SK-N-SH (cell line): ENCODE measurements at regions not wholly inside any gene's neighbourhood (a gene's known extent, or its start where the extent isn't known, plus 50 kb on each side); places are given as distances from the start of the nearest gene placed in this dataset.

Experiments
- CTCF ChIA-PET: fragments of 300-600, 350-600 bp; formaldehyde crosslinking; extraction: SDS; loops from one replicate; lab custom pipeline; 2021; lab: Yijun Ruan, JAX
- POLR2A ChIA-PET: fragments of 350-600 bp; sonication (Branson Sonifier 250); formaldehyde crosslinking; extraction: SDS; loops from one replicate; lab custom pipeline; 2020; ENCODE audit warnings: antibody characterized with exemption, inconsistent platforms; lab: Yijun Ruan, JAX
- DNase-seq: peaks from one replicate; pipeline ENCODE4 v3.0.0; 2012
- H2AFZ ChIP-seq: fragments of 200-600 bp; sonication (generic); 2 replicates; pipeline ENCODE4 v1.8.1; 2016; ENCODE audit warnings: antibody characterized with exemption, mild to moderate bottlenecking, low read depth
- H3F3A ChIP-seq: fragments of 200-600 bp; sonication (generic); replicated peaks from 2 replicates; pipeline ENCODE3; 2016; ENCODE audit warnings: antibody characterized with exemption, mild to moderate bottlenecking; ENCODE audit not compliant: insufficient read depth
- H3K27ac ChIP-seq, 2 experiments: fragments of 200-500 bp in 1 of 2; fragments of 200-600 bp in 1 of 2; sonication (Bioruptor generic) in 1 of 2; sonication (generic), shearing (Covaris generic) in 1 of 2; 2 replicates each; pipeline versions ENCODE4 v1.5.1 to v1.6.1; 2014 to 2016; ENCODE audit warnings: low read depth in 2 of 2, inconsistent platforms in 1 of 2, low read length in 1 of 2, mild to moderate bottlenecking in 1 of 2, mixed read lengths in 1 of 2
- H3K27me3 ChIP-seq: fragments of 200-600 bp; sonication (generic), shearing (Covaris generic); 2 replicates; pipeline ENCODE4 v1.6.1; 2016; ENCODE audit warnings: mixed run types; ENCODE audit not compliant: insufficient read depth
- H3K36me3 ChIP-seq, 2 experiments: fragments of 200-500 bp in 1 of 2; fragments of 200-600 bp in 1 of 2; sonication (Bioruptor generic) in 1 of 2; sonication (generic) in 1 of 2; replicated peaks in 1 of 2; 2 replicates each; pipeline versions ENCODE3 to v1.5.1; 2014 to 2016; ENCODE audit warnings: low read length in 1 of 2, mild to moderate bottlenecking in 1 of 2; ENCODE audit not compliant: insufficient read depth in 2 of 2, control insufficient read depth in 1 of 2
- H3K4me1 ChIP-seq, 2 experiments: fragments of 200-500 bp in 1 of 2; fragments of 200-600 bp in 1 of 2; sonication (Bioruptor generic) in 1 of 2; sonication (generic), shearing (Covaris generic) in 1 of 2; 2 replicates each; pipeline versions ENCODE4 v1.5.1 to v1.6.1; 2014 to 2016; ENCODE audit warnings: low read depth in 1 of 2, low read length in 1 of 2, mixed run types in 1 of 2; ENCODE audit not compliant: insufficient read depth in 2 of 2, control insufficient read depth in 1 of 2
- H3K4me2 ChIP-seq: fragments of 200-600 bp; sonication (generic), shearing (Covaris generic); 2 replicates; pipeline ENCODE4 v1.6.1; 2017; ENCODE audit warnings: mixed run types
- H3K4me3 ChIP-seq, 2 experiments: fragments of 200-500 bp in 1 of 2; fragments of 200-600 bp in 1 of 2; sonication (Bioruptor generic) in 1 of 2; sonication (generic), shearing (Covaris generic) in 1 of 2; 2 replicates each; pipeline versions ENCODE4 v1.5.1 to v1.8.1; 2014 to 2016; ENCODE audit warnings: low read depth in 2 of 2, inconsistent platforms in 1 of 2, low read length in 1 of 2, mild to moderate bottlenecking in 1 of 2, mixed read lengths in 1 of 2, moderate library complexity in 1 of 2
- H3K79me2 ChIP-seq: fragments of 200-600 bp; sonication (generic); 2 replicates; pipeline ENCODE4 v1.8.1; 2017; ENCODE audit warnings: mild to moderate bottlenecking; ENCODE audit not compliant: insufficient read depth
- H3K9ac ChIP-seq: fragments of 200-600 bp; sonication (generic); 2 replicates; pipeline ENCODE4 v1.6.1; 2017; ENCODE audit warnings: mixed run types
- H3K9me2 ChIP-seq: fragments of 200-600 bp; sonication (generic); 2 replicates; pipeline ENCODE4 v1.6.1; 2017; ENCODE audit warnings: mixed run types
- H3K9me3 ChIP-seq: fragments of 200-600 bp; sonication (generic); 2 replicates; pipeline ENCODE4 v1.6.1; 2017; ENCODE audit warnings: mixed run types, mild to moderate bottlenecking, moderate library complexity
- H4K20me1 ChIP-seq: fragments of 200-600 bp; sonication (generic); 2 replicates; pipeline ENCODE4 v1.6.1; 2017; ENCODE audit warnings: mild to moderate bottlenecking, mixed run types; ENCODE audit not compliant: insufficient read depth
- CHD2 ChIP-seq: fragments of 150-350 bp; IDR thresholded peaks from 2 replicates; pipeline ENCODE4 v1.6.1; 2018; ENCODE audit warnings: low read length; ENCODE audit not compliant: partially characterized antibody
- EP300 ChIP-seq, 2 experiments: IDR thresholded peaks; 2 replicates each; pipeline versions ENCODE4 v1.4.0 to v1.6.1; 2012; ENCODE audit warnings: borderline replicate concordance in 1 of 2, low read depth in 1 of 2, low read length in 1 of 2
- FOXM1 ChIP-seq: IDR thresholded peaks from 2 replicates; pipeline ENCODE4 v1.4.0; 2012; ENCODE audit warnings: low read depth, mild to moderate bottlenecking
- GATA2 ChIP-seq: sonication (generic); formaldehyde crosslinking; IDR thresholded peaks from 2 replicates; pipeline ENCODE4 v1.5.0; 2020; ENCODE audit warnings: mild to moderate bottlenecking, missing genetic modification reagents
- JUND ChIP-seq: IDR thresholded peaks from 2 replicates; pipeline ENCODE4 v1.4.0; 2012
- MEF2A ChIP-seq: IDR thresholded peaks from 2 replicates; pipeline ENCODE4 v1.4.0; 2012; ENCODE audit warnings: low read depth, borderline replicate concordance
- MXI1 ChIP-seq: IDR thresholded peaks from 2 replicates; pipeline ENCODE4 v1.6.1; 2012; ENCODE audit warnings: mild to moderate bottlenecking, low read depth, low read length, improper control_type of control experiment
- NFIC ChIP-seq: IDR thresholded peaks from 2 replicates; pipeline ENCODE4 v1.4.0; 2012; ENCODE audit warnings: borderline replicate concordance
- NRF1 ChIP-seq: IDR thresholded peaks from 2 replicates; pipeline ENCODE4 v1.6.1; 2012; ENCODE audit warnings: low read depth, mild to moderate bottlenecking, low read length
- POLR2AphosphoS5 ChIP-seq: IDR thresholded peaks from 2 replicates; pipeline ENCODE4 v1.6.1; 2012; ENCODE audit warnings: low read depth, low read length
- RCOR1 ChIP-seq: fragments of 150-350 bp; IDR thresholded peaks from 2 replicates; pipeline ENCODE4 v1.6.1; 2017; ENCODE audit warnings: antibody characterized with exemption, low read length
- RFX5 ChIP-seq: IDR thresholded peaks from 2 replicates; pipeline ENCODE4 v1.6.1; 2012; ENCODE audit warnings: mild to moderate bottlenecking, improper control_type of control experiment, low read length
- RXRA ChIP-seq: IDR thresholded peaks from 2 replicates; pipeline ENCODE4 v1.4.0; 2012; ENCODE audit warnings: low read depth, mild to moderate bottlenecking, borderline replicate concordance
- SIN3A ChIP-seq: IDR thresholded peaks from 2 replicates; pipeline ENCODE4 v1.6.1; 2012; ENCODE audit warnings: low read depth, mild to moderate bottlenecking, low read length, moderate library complexity, borderline replicate concordance
- TCF12 ChIP-seq: IDR thresholded peaks from 2 replicates; pipeline ENCODE4 v1.4.0; 2012
- TEAD4 ChIP-seq: IDR thresholded peaks from 2 replicates; pipeline ENCODE4 v1.4.0; 2012; ENCODE audit warnings: mild to moderate bottlenecking, borderline replicate concordance; ENCODE audit not compliant: insufficient read depth
- YY1 ChIP-seq: IDR thresholded peaks from 2 replicates; pipeline ENCODE4 v1.4.0; 2012; ENCODE audit warnings: low read depth, mild to moderate bottlenecking
- WGBS: methylation state at CpG from one replicate; pipeline ENCODE4 v1.1.6; 2017; ENCODE audit warnings: low lambda C conversion rate; 5-methylcytosine and 5-hydroxymethylcytosine counted together
- TF ChIP-seq, protein P1 (sequence below): fragments of 150-350 bp; IDR thresholded peaks from 2 replicates; pipeline ENCODE4 v1.6.1; 2016; ENCODE audit warnings: mild to moderate bottlenecking, low read depth, low read length
- TF ChIP-seq, protein P2 (sequence below): fragments of 200-600 bp; sonication (generic); IDR thresholded peaks from 2 replicates; pipeline ENCODE4 v1.6.1; 2017; ENCODE audit warnings: antibody characterized with exemption, mild to moderate bottlenecking, moderate library complexity
- TF ChIP-seq, protein P3 (sequence below): IDR thresholded peaks from 2 replicates; pipeline ENCODE4 v1.4.0; 2012; ENCODE audit warnings: low read depth, borderline replicate concordance

DNA sequence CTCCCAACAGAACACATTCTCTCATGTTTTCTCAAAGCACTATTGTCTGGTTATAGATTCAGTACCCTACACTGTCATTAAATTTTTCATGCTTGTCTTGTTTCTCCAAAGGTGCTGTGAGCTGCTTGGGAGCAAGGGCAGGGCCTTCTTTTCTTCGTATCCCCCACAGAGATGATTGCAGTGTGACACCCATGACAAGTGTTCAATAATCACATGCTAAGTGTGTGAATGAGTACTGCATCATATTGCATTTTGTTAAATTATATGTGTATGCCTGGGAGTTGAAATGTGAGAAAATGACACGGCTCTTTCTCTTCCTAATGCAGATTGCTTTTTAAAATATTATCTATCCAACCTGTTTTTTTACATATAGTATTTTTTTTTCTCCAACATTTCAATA is 57.3 kb upstream of the MAGI3 start:
- H2AFZ ChIP-seq = no peak overlapping the region
- H3K36me3 ChIP-seq = no peaks in the 10 kb centered on the region
- no peak overlapping the region for H3K4me3 ChIP-seq
- no peaks in the 10 kb centered on the region for H3K4me1 ChIP-seq
- no peaks in the 10 kb centered on the region for H3F3A ChIP-seq
- POLR2A ChIA-PET = no interaction called here
- no peaks in the 10 kb centered on the region for H3K79me2 ChIP-seq
- H3K27me3 ChIP-seq = no peaks in the 10 kb centered on the region
- CTCF ChIA-PET = interaction anchor here (0.7 to 1.7 kb wide), 2 partner anchors 23 to 40 kb away, joined by 3 to 4 read pairs; no protein-coding TSS in a partner anchor
- no peaks in the 10 kb centered on the region for H4K20me1 ChIP-seq
- H3K9ac ChIP-seq = no peak overlapping the region
- WGBS = 53% methylated on average over 2 of the region's 2 CpGs
- H3K9me2 ChIP-seq = no peaks in the 10 kb centered on the region
- DNase-seq = no peak
- TF ChIP-seq FOXM1 = no peak
- no peak for TF ChIP-seq RFX5
- TF ChIP-seq NRF1 = no peak
- TF ChIP-seq JUND = no peak
- TF ChIP-seq SIN3A = no peak
- TF ChIP-seq MEF2A = no peak
- TF ChIP-seq RXRA = no peak
- no peak for TF ChIP-seq CHD2
- TF ChIP-seq RCOR1 = no peak
- no peak for TF ChIP-seq EP300 (IDR thresholded peaks at IDR 0.05; ENCODE audit: borderline replicate concordance in 1 of 2, low read depth in 1 of 2, low read length in 1 of 2)
- TF ChIP-seq, protein P1, sequence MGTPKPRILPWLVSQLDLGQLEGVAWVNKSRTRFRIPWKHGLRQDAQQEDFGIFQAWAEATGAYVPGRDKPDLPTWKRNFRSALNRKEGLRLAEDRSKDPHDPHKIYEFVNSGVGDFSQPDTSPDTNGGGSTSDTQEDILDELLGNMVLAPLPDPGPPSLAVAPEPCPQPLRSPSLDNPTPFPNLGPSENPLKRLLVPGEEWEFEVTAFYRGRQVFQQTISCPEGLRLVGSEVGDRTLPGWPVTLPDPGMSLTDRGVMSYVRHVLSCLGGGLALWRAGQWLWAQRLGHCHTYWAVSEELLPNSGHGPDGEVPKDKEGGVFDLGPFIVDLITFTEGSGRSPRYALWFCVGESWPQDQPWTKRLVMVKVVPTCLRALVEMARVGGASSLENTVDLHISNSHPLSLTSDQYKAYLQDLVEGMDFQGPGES = no peak
- no peak for TF ChIP-seq MXI1
- no peak for TF ChIP-seq YY1
- TF ChIP-seq, protein P2, sequence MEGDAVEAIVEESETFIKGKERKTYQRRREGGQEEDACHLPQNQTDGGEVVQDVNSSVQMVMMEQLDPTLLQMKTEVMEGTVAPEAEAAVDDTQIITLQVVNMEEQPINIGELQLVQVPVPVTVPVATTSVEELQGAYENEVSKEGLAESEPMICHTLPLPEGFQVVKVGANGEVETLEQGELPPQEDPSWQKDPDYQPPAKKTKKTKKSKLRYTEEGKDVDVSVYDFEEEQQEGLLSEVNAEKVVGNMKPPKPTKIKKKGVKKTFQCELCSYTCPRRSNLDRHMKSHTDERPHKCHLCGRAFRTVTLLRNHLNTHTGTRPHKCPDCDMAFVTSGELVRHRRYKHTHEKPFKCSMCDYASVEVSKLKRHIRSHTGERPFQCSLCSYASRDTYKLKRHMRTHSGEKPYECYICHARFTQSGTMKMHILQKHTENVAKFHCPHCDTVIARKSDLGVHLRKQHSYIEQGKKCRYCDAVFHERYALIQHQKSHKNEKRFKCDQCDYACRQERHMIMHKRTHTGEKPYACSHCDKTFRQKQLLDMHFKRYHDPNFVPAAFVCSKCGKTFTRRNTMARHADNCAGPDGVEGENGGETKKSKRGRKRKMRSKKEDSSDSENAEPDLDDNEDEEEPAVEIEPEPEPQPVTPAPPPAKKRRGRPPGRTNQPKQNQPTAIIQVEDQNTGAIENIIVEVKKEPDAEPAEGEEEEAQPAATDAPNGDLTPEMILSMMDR = no peak
- TF ChIP-seq TCF12 = no peak
- no peak for TF ChIP-seq POLR2AphosphoS5
- TF ChIP-seq TEAD4 = no peak
- TF ChIP-seq, protein P3, sequence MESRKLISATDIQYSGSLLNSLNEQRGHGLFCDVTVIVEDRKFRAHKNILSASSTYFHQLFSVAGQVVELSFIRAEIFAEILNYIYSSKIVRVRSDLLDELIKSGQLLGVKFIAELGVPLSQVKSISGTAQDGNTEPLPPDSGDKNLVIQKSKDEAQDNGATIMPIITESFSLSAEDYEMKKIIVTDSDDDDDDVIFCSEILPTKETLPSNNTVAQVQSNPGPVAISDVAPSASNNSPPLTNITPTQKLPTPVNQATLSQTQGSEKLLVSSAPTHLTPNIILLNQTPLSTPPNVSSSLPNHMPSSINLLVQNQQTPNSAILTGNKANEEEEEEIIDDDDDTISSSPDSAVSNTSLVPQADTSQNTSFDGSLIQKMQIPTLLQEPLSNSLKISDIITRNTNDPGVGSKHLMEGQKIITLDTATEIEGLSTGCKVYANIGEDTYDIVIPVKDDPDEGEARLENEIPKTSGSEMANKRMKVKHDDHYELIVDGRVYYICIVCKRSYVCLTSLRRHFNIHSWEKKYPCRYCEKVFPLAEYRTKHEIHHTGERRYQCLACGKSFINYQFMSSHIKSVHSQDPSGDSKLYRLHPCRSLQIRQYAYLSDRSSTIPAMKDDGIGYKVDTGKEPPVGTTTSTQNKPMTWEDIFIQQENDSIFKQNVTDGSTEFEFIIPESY = no peak
- no peak for TF ChIP-seq GATA2 (CRISPR knock-in tag)
- TF ChIP-seq NFIC = no peak
- H3K9me3 ChIP-seq = no peaks in the 10 kb centered on the region
- no peak overlapping the region for H3K27ac ChIP-seq
- no peak overlapping the region for H3K4me2 ChIP-seq
